WTC11 (cell line): ENCODE measurements at regions not wholly inside any gene's neighbourhood (a gene's known extent, or its start where the extent isn't known, plus 50 kb on each side); places are given as distances from the start of the nearest gene placed in this dataset.
"Not testable (repeated sequence)": the region's sequence is repeated elsewhere in the genome, so short reads cannot be mapped to it uniquely, and the experiment has no call there.

Experiments used
- ATAC-seq: fragments of 200-7000 bp; cut with Tn5 transposase; 2 replicates; pipeline ENCODE4 v1.10.0; 2021; ENCODE audit warnings: mild to moderate bottlenecking, moderate library complexity
- CTCF ChIA-PET: fragments of 300-600 bp; sonication (Branson Sonifier 250); formaldehyde crosslinking; loops from one replicate; lab custom pipeline; 2021; ENCODE audit warnings: antibody characterized with exemption; lab: Charles Lee
- POLR2A ChIA-PET: fragments of 350-600 bp; sonication (Branson Sonifier 250); formaldehyde crosslinking; loops from one replicate; lab custom pipeline; 2021; ENCODE audit warnings: antibody characterized with exemption; lab: Charles Lee
- DNase-seq: peaks from one replicate; pipeline ENCODE4 v3.0.0; 2021; ENCODE audit warnings: low spot score
- H3K27ac Mint-ChIP-seq: 2 replicates; pipeline ENCODE4 v1.8.0; 2021; ENCODE audit warnings: mixed read lengths
- H3K27me3 Mint-ChIP-seq: 2 replicates; pipeline ENCODE4 v1.8.0; 2021; ENCODE audit warnings: low read depth, mild to moderate bottlenecking, moderate library complexity, mixed read lengths
- H3K36me3 Mint-ChIP-seq: 2 replicates; pipeline ENCODE4 v1.8.0; 2021; ENCODE audit warnings: mixed read lengths
- H3K4me1 Mint-ChIP-seq: 2 replicates; pipeline ENCODE4 v1.8.0; 2022; ENCODE audit warnings: mixed read lengths
- H3K4me3 Mint-ChIP-seq: 2 replicates; pipeline ENCODE4 v1.8.0; 2021; ENCODE audit warnings: mild to moderate bottlenecking, moderate library complexity, mixed read lengths
- H3K9me3 Mint-ChIP-seq: 2 replicates; pipeline ENCODE4 v1.8.0; 2021; ENCODE audit warnings: mixed read lengths
- AR ChIP-seq: fragments of 250-450 bp; sonication (Bioruptor Pico); IDR thresholded peaks from 2 replicates; pipeline ENCODE4 v1.9.0; 2021; ENCODE audit warnings: mild to moderate bottlenecking
- ATF3 ChIP-seq: sonication (generic); formaldehyde crosslinking; conservative IDR thresholded peaks from 2 replicates; pipeline ENCODE4 v1.8.1; 2022; ENCODE audit warnings: mild to moderate bottlenecking, missing genetic modification reagents
- CREM ChIP-seq: sonication (generic); formaldehyde crosslinking; IDR thresholded peaks from 2 replicates; pipeline ENCODE4 v1.8.1; 2022; ENCODE audit warnings: mild to moderate bottlenecking, missing genetic modification reagents, moderate library complexity
- E2F4 ChIP-seq: sonication (generic); formaldehyde crosslinking; IDR thresholded peaks from 2 replicates; pipeline ENCODE4 v1.8.1; 2022; ENCODE audit warnings: low read depth, mild to moderate bottlenecking, moderate library complexity, missing genetic modification reagents, borderline replicate concordance
- ERG ChIP-seq: fragments of 250-450 bp; sonication (Bioruptor Pico); IDR thresholded peaks from 2 replicates; pipeline ENCODE4 v1.8.0; 2021; ENCODE audit warnings: mild to moderate bottlenecking
- ESRRA ChIP-seq: sonication (generic); formaldehyde crosslinking; IDR thresholded peaks from 2 replicates; pipeline ENCODE4 v1.8.1; 2022; ENCODE audit warnings: mild to moderate bottlenecking, missing genetic modification reagents, borderline replicate concordance
- GRHL2 ChIP-seq: fragments of 250-450 bp; sonication (Bioruptor Pico); IDR thresholded peaks from 2 replicates; pipeline ENCODE4 v1.8.0; 2022; ENCODE audit warnings: mild to moderate bottlenecking, moderate library complexity; ENCODE audit not compliant: insufficient replicate concordance, severe bottlenecking
- IRF2 ChIP-seq: sonication (generic); formaldehyde crosslinking; IDR thresholded peaks from 2 replicates; pipeline ENCODE4 v1.8.0; 2022; ENCODE audit warnings: low read depth, missing genetic modification reagents, borderline replicate concordance
- JAZF1 ChIP-seq: fragments of 250-450 bp; sonication (Bioruptor Pico); IDR thresholded peaks from 2 replicates; pipeline ENCODE4 v1.9.0; 2021; ENCODE audit warnings: moderate library complexity, mild to moderate bottlenecking, inconsistent platforms
- KAT7 ChIP-seq: sonication (generic); formaldehyde crosslinking; IDR thresholded peaks from 2 replicates; pipeline ENCODE4 v1.8.1; 2023; ENCODE audit warnings: missing genetic modification reagents, mild to moderate bottlenecking, borderline replicate concordance
- MAX ChIP-seq: sonication (generic); formaldehyde crosslinking; IDR thresholded peaks from 2 replicates; pipeline ENCODE4 v1.8.0; 2022; ENCODE audit warnings: mild to moderate bottlenecking, missing genetic modification reagents
- NR3C1 ChIP-seq: sonication (generic); formaldehyde crosslinking; conservative IDR thresholded peaks from 2 replicates; pipeline ENCODE4 v1.8.1; 2023; ENCODE audit warnings: low read depth, mild to moderate bottlenecking, missing genetic modification reagents
- PRRX2 ChIP-seq: fragments of 250-450 bp; sonication (Bioruptor Pico); IDR thresholded peaks from 2 replicates; pipeline ENCODE4 v1.8.0; 2021; ENCODE audit warnings: mild to moderate bottlenecking
- SMAD3 ChIP-seq: sonication (generic); formaldehyde crosslinking; IDR thresholded peaks from 2 replicates; pipeline ENCODE4 v1.8.0; 2022; ENCODE audit warnings: missing genetic modification reagents, mild to moderate bottlenecking, borderline replicate concordance
- TEAD1 ChIP-seq: sonication (generic); formaldehyde crosslinking; IDR thresholded peaks from 2 replicates; pipeline ENCODE4 v1.8.0; 2022; ENCODE audit warnings: mild to moderate bottlenecking, missing genetic modification reagents
- USF2 ChIP-seq: sonication (generic); formaldehyde crosslinking; IDR thresholded peaks from 2 replicates; pipeline ENCODE4 v1.8.1; 2023; ENCODE audit warnings: mild to moderate bottlenecking, missing genetic modification reagents, moderate library complexity
- ZBTB21 ChIP-seq: sonication (generic); formaldehyde crosslinking; IDR thresholded peaks from 2 replicates; pipeline ENCODE4 v1.8.1; 2023; ENCODE audit warnings: mild to moderate bottlenecking, missing genetic modification reagents, borderline replicate concordance
- ZNF121 ChIP-seq: sonication (generic); formaldehyde crosslinking; IDR thresholded peaks from 2 replicates; pipeline ENCODE4 v1.8.0; 2023; ENCODE audit warnings: missing genetic modification reagents
- ZNF263 ChIP-seq: sonication (generic); formaldehyde crosslinking; IDR thresholded peaks from 2 replicates; pipeline ENCODE4 v1.8.1; 2022; ENCODE audit warnings: low read depth, mild to moderate bottlenecking, moderate library complexity, missing genetic modification reagents
- ZNF416 ChIP-seq: fragments of 250-450 bp; sonication (Bioruptor Pico); IDR thresholded peaks from 2 replicates; pipeline ENCODE4 v1.9.0; 2021; ENCODE audit warnings: mild to moderate bottlenecking, inconsistent platforms
- ZNF671 ChIP-seq: fragments of 250-450 bp; sonication (Bioruptor Pico); IDR thresholded peaks from 2 replicates; pipeline ENCODE4 v1.8.0; 2021; ENCODE audit warnings: mild to moderate bottlenecking

- TF ChIP-seq AR (CRISPR knock-in tag): no peak
- TF ChIP-seq E2F4 (CRISPR knock-in tag): no peak
- TF ChIP-seq NR3C1 (CRISPR knock-in tag): no peak
- TF ChIP-seq ZNF121 (CRISPR knock-in tag): no peak
- TF ChIP-seq ZNF416 (CRISPR knock-in tag): no peak
- no peak for TF ChIP-seq SMAD3 (CRISPR knock-in tag)
- no peak for TF ChIP-seq JAZF1 (CRISPR knock-in tag)
- TF ChIP-seq ZNF671 (CRISPR knock-in tag): no peak
- TF ChIP-seq IRF2 (CRISPR knock-in tag): no peak
- no peak for TF ChIP-seq KAT7 (CRISPR knock-in tag)
- TF ChIP-seq ATF3 (CRISPR knock-in tag): no peak
- TF ChIP-seq ZNF263 (CRISPR knock-in tag): no peak
- no peak for TF ChIP-seq ERG (CRISPR knock-in tag)
- no peak for TF ChIP-seq GRHL2 (CRISPR knock-in tag)
- TF ChIP-seq PRRX2 (CRISPR knock-in tag): no peak
- TF ChIP-seq ESRRA: no peak
- no peak for TF ChIP-seq TEAD1 (CRISPR knock-in tag)
- no peak for TF ChIP-seq USF2 (CRISPR knock-in tag)
- no peak for TF ChIP-seq CREM
- Mint-ChIP-seq H3K4me3 (no peak overlapping the region), H3K36me3 (peaks cover 15% of the 10 kb centered on the region), H3K4me1 (peaks cover 10% of the 10 kb centered on the region), H3K27me3 (no peaks in the 10 kb centered on the region; the same call in 1 of the 2 replicates), H3K9me3 (peaks cover 26% of the 10 kb centered on the region), H3K27ac (no peak overlapping the region)
- CTCF ChIA-PET: no interaction called here
- DNase-seq: no peak
- no peak for ATAC-seq
- POLR2A ChIA-PET: no interaction called here
These were observed 839.3 kb upstream of the GRIA3 start for GRCh38 chrX:122344816-122345215.

- no peaks in the 10 kb centered on the region for H3K36me3 Mint-ChIP-seq
- no peaks in the 10 kb centered on the region for H3K9me3 Mint-ChIP-seq
- H3K4me1 Mint-ChIP-seq: no peaks in the 10 kb centered on the region
- ATAC-seq (peak; percentile 94), DNase-seq (peak; percentile 17)
- no peak overlapping the region for H3K4me3 Mint-ChIP-seq
- CTCF ChIA-PET: no interaction called here
- TF ChIP-seq CREM: no peak
- TF ChIP-seq ZBTB21: no peak
- TF ChIP-seq MAX (CRISPR knock-in tag): no peak
- TF ChIP-seq, all 79 proteins: peak for 0
- no peak overlapping the region for H3K27ac Mint-ChIP-seq
- H3K27me3 Mint-ChIP-seq: no peaks in the 10 kb centered on the region
- POLR2A ChIA-PET: no interaction called here
These were observed 820.8 kb upstream of the GRIA3 start for GRCh38 chrX:122363112-122363795.

GRCh38 chrX:122375533-122375932, 808.5 kb upstream of the GRIA3 start:
- H3K4me1 Mint-ChIP-seq, ATAC-seq: not testable (repeated sequence)

More at GRCh38 chrX:122375533-122375932, 808.5 kb upstream of the GRIA3 start:
- POLR2A ChIA-PET, H3K27me3 Mint-ChIP-seq, H3K36me3 Mint-ChIP-seq, CTCF ChIA-PET, DNase-seq, H3K27ac Mint-ChIP-seq, H3K4me3 Mint-ChIP-seq, H3K9me3 Mint-ChIP-seq: not testable (repeated sequence)
